Cardiac muscle cell (in vitro differentiated cells and primary cell): ENCODE measurements at regions not wholly inside any gene's neighbourhood (a gene's known extent, or its start where the extent isn't known, plus 50 kb on each side); places are given as distances from the start of the nearest gene placed in this dataset.

Experiments used
- DNase-seq, 2 donors: peaks; one replicate each; pipeline versions ENCODE4 v3.0.0 to v3.0.0-alpha.2; 2010 to 2017; ENCODE audit warnings: low read depth in 1 of 2, low spot score in 1 of 2
- H3K27ac ChIP-seq: fragments of 200-600 bp; sonication (generic); 2 replicates; pipeline ENCODE4 v1.5.1; 2016
- H3K27me3 ChIP-seq: fragments of 200-600 bp; sonication (generic); 2 replicates; pipeline ENCODE4 v1.6.0; 2016; ENCODE audit warnings: control low read depth
- H3K36me3 ChIP-seq: fragments of 200-600 bp; sonication (generic); 2 replicates; pipeline ENCODE4 v1.5.1; 2016; ENCODE audit warnings: control low read depth
- H3K4me1 ChIP-seq: fragments of 200-600 bp; sonication (generic); 2 replicates; pipeline ENCODE4 v1.8.1; 2017; ENCODE audit warnings: low read depth, mild to moderate bottlenecking, mixed run types
- H3K4me3 ChIP-seq: fragments of 200-600 bp; sonication (generic); 2 replicates; pipeline ENCODE4 v1.5.1; 2016; ENCODE audit warnings: mild to moderate bottlenecking
- H3K9me3 ChIP-seq: fragments of 200-600 bp; sonication (generic); 2 replicates; pipeline ENCODE4 v1.5.1; 2017; ENCODE audit warnings: low read depth, mild to moderate bottlenecking, control low read depth
- TF ChIP-seq, protein P1 (sequence below): IDR thresholded peaks from 2 replicates; pipeline ENCODE4 v1.5.1; 2012; ENCODE audit warnings: low read depth, mild to moderate bottlenecking, low read length

DNA sequence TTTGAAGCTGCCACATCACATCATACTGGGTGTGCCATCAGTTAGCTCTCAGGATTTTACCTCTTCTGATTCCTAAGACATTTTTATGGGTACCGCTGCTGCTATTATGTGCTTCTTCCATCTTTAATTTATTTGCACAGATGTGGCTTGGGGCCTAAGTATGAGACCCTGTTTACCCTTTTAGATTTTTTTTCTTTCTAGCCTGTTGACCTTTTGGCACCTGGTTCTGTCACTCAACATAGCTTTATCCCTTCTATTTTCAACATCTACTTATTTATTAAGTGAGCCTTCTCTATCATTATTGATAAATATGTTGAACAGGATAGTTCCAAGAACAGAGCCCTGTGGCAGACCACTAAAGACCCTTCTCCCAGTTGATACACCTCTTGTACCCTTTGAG, 57.0 kb downstream of the TET3 start:
- peaks cover 10% of the 10 kb centered on the region for H3K4me1 ChIP-seq
- H3K36me3 ChIP-seq: no peaks in the 10 kb centered on the region
- TF ChIP-seq, protein P1, sequence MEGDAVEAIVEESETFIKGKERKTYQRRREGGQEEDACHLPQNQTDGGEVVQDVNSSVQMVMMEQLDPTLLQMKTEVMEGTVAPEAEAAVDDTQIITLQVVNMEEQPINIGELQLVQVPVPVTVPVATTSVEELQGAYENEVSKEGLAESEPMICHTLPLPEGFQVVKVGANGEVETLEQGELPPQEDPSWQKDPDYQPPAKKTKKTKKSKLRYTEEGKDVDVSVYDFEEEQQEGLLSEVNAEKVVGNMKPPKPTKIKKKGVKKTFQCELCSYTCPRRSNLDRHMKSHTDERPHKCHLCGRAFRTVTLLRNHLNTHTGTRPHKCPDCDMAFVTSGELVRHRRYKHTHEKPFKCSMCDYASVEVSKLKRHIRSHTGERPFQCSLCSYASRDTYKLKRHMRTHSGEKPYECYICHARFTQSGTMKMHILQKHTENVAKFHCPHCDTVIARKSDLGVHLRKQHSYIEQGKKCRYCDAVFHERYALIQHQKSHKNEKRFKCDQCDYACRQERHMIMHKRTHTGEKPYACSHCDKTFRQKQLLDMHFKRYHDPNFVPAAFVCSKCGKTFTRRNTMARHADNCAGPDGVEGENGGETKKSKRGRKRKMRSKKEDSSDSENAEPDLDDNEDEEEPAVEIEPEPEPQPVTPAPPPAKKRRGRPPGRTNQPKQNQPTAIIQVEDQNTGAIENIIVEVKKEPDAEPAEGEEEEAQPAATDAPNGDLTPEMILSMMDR: no peak
- H3K27me3 ChIP-seq: no peaks in the 10 kb centered on the region
- DNase-seq: no peak
- H3K4me3 ChIP-seq: no peak overlapping the region
- H3K27ac ChIP-seq: no peak overlapping the region
- H3K9me3 ChIP-seq: no peaks in the 10 kb centered on the region

DNA sequence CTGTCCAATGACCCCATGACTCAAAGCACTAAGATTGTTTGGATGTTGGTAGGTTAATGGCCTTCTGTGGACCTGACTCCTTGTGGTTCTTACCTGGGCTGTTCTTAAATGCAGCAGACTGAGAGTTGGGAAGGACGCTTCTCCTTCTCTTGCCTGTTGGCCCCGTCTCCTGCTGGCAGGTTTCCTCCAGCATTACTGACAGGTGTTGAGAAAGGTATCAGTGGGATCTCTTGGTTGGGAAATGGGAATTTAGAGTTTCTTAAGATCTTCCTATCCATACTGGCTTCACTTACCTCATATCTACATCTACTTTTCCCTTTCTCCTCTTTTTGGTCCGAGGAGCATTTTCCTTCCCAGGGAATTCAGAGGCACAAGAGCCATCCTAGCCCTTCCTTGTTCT, 57.9 kb downstream of the TET3 start:
- Histone ChIP-seq H3K36me3 (no peaks in the 10 kb centered on the region), H3K27me3 (no peaks in the 10 kb centered on the region), H3K4me1 (peaks cover 10% of the 10 kb centered on the region), H3K4me3 (no peak overlapping the region), H3K27ac (no peak overlapping the region), H3K9me3 (no peaks in the 10 kb centered on the region)
- no peak for DNase-seq
- TF ChIP-seq, protein P1: no peak

DNA sequence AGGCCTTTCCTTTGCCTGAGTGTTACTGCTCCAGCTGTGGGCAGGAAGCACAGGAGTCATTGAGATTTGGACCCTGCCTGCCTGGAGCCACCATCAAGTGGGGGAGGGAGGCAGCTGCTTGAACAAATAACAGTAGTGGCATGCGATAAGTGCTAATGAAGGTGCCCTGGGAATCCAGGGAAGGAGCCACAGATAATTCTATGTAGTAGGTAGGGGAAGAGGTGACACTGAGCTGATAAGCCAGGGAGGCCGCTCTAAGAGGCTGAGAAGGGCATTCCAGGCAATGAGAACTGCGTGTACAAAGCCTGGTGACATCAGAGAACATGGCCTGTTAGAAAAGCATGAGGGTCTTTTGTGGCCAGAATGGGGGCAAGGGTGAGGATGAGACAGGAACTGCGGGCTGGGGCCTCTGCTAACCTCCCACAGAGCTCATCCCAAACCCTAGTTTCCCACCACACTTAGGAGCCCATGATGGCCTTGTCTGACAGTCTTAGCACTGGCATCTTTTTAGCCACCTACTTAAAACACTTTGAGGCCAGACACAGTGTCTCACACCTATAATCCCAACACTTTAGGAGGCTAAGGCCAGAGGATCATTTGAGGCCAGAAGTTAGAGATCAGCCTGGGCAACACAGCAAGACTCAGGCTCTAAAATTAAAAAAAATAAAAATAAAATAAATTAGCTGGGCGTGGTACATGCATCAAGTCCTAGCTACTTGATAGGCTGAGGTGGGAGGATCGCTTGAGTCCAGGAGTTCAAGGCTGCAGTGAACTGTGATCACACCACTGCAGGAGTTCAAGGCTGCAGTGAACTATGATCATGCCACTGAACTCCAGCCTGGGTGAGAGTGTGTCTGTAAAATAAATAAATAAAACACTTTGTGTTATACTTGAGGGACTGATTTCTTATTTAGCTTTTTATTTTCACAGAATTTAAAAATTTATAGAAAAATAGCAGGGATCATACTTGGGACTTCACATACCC, 58.9 kb downstream of the TET3 start:
- H3K4me1 ChIP-seq: peaks cover 13% of the 10 kb centered on the region
- no peaks in the 10 kb centered on the region for H3K27me3 ChIP-seq
- no peaks in the 10 kb centered on the region for H3K36me3 ChIP-seq
- peak in 1 of 2 donors; percentile 19 for DNase-seq
- TF ChIP-seq, protein P1: no peak
- no peak overlapping the region for H3K4me3 ChIP-seq
- no peaks in the 10 kb centered on the region for H3K9me3 ChIP-seq
- H3K27ac ChIP-seq: peak overlapping the region; percentile 66

DNA sequence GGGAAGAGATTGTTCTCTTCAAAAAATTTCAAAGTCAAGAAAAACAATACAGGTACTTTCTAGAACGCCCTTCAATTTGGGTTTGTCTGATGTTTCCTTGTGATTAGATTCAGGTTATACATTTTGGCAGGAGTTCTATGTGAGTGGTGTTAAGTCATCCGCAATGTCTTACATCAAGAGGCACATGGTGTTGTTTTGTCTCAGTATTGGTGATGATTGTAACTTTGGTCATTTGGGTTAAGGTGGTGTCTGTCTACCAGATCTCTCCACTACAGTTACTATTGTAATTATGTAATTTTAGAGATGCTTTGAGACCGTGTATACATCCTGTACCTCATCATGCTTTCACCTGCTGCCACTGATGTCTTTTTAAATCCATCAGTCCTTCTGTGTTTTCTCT, 60.3 kb downstream of the TET3 start:
- TF ChIP-seq, protein P1: no peak
- H3K27ac ChIP-seq: no peak overlapping the region
- H3K4me1 ChIP-seq: peaks cover 20% of the 10 kb centered on the region
- no peaks in the 10 kb centered on the region for H3K9me3 ChIP-seq
- H3K4me3 ChIP-seq: no peak overlapping the region
- DNase-seq: no peak
- no peaks in the 10 kb centered on the region for H3K36me3 ChIP-seq
- H3K27me3 ChIP-seq: no peaks in the 10 kb centered on the region

DNA sequence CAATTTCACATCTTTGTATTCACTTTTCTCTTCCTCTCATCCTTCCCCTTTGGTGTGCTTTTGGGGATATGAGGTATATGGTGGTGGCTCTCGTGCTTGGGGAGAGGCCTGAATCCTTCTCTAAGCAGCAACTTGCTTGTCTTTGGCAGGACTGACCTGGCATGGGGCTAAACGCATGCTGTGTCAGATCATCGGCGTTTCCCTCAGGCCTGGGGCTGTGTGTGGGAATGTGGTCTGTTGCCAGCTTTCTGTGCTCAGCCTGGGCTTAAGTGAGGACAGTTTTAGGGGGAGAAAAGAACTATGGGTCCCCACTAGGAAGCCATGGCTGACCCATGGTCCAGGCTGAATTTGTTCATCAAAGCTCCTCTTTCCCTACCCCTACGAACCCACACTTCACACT, 60.7 kb downstream of the TET3 start:
- Histone ChIP-seq H3K36me3 (no peaks in the 10 kb centered on the region), H3K4me1 (peaks cover 20% of the 10 kb centered on the region), H3K4me3 (no peak overlapping the region), H3K9me3 (no peaks in the 10 kb centered on the region), H3K27me3 (no peaks in the 10 kb centered on the region), H3K27ac (no peak overlapping the region)
- peak in 1 of 2 donors; percentile 32 for DNase-seq
- TF ChIP-seq, protein P1: no peak
